ENCODE measurements at regions not wholly inside any gene's neighbourhood (a gene's known extent, or its start where the extent isn't known, plus 50 kb on each side); places are given as distances from the start of the nearest gene placed in this dataset.
A peak's percentile ranks its signal among the peaks of the same experiment; 100 is the strongest.

DNA sequence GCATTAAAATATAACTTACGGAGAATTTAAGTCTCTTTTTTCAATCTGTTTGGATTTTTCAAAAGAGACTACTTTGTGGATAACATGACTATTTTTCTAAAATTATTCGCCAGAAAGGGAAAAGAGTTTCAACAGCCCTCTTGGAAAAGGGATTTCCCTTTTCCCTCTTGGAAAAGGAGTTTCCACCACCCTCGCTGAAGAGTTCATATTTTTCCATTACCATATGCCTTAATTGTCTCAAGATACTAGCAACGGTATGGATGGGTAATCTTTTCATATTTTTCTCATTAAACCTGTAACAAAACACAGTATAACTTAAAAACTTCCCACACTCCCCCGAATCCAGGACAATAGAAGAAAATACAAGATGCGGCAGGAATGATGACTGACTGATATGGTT, 66.1 kb upstream of the SPATA12 start:
- TF ChIP-seq, protein P1, sequence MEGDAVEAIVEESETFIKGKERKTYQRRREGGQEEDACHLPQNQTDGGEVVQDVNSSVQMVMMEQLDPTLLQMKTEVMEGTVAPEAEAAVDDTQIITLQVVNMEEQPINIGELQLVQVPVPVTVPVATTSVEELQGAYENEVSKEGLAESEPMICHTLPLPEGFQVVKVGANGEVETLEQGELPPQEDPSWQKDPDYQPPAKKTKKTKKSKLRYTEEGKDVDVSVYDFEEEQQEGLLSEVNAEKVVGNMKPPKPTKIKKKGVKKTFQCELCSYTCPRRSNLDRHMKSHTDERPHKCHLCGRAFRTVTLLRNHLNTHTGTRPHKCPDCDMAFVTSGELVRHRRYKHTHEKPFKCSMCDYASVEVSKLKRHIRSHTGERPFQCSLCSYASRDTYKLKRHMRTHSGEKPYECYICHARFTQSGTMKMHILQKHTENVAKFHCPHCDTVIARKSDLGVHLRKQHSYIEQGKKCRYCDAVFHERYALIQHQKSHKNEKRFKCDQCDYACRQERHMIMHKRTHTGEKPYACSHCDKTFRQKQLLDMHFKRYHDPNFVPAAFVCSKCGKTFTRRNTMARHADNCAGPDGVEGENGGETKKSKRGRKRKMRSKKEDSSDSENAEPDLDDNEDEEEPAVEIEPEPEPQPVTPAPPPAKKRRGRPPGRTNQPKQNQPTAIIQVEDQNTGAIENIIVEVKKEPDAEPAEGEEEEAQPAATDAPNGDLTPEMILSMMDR (IDR thresholded peaks at IDR 0.05; ENCODE audit: control insufficient read depth, insufficient read depth, low read depth, low read length, missing control alignments): no peak
- DNase-seq (ENCODE audit: low read depth): no peak
- H3K4me3 ChIP-seq (ENCODE audit: control insufficient read depth, low read depth, low read length): no peak overlapping the region

GRCh38 chr3:56990641-56991015, 69.8 kb upstream of the SPATA12 start:
- H3K4me3 ChIP-seq (ENCODE audit: control insufficient read depth, low read depth, low read length): no peak overlapping the region
- TF ChIP-seq, protein P1 (IDR thresholded peaks at IDR 0.05; ENCODE audit: control insufficient read depth, insufficient read depth, low read depth, low read length, missing control alignments): no peak
- no peak for DNase-seq (ENCODE audit: low read depth)

DNA sequence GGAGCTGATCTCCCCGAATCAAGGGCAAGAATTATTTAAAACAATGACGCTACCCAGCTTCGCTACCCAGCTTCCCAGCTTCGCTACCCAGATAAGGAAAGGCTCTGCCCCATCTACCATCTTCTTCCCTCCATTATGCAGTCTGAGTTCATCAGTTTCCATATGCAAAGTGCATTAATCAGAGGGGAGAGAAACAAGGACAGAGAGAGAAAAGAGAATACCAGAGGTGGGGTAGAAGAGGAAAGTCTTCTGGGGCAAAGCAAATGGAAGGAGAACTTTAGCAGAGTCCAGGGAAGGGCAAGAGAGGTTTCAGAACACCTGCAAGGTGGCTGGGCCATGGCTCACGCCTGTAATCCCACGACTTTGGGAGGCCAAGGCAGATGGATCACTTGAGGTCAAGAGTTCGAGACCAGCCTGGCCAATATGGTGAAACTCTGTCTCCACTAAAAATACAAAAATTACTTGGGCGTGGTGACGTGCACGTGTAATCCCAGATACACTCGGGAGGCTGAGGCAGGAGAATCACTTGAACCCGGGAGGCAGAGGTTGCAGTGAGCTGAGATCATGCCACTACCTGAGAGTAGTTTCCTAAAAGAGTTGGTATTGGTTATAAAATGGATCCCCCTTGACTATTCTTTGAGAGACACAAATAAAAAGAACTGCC, 70.4 kb upstream of the SPATA12 start:
- no peak overlapping the region for H3K4me3 ChIP-seq (ENCODE audit: control insufficient read depth, low read depth, low read length)
- DNase-seq (ENCODE audit: low read depth): no peak
- TF ChIP-seq, protein P1 (IDR thresholded peaks at IDR 0.05; ENCODE audit: control insufficient read depth, insufficient read depth, low read depth, low read length, missing control alignments): no peak

DNA sequence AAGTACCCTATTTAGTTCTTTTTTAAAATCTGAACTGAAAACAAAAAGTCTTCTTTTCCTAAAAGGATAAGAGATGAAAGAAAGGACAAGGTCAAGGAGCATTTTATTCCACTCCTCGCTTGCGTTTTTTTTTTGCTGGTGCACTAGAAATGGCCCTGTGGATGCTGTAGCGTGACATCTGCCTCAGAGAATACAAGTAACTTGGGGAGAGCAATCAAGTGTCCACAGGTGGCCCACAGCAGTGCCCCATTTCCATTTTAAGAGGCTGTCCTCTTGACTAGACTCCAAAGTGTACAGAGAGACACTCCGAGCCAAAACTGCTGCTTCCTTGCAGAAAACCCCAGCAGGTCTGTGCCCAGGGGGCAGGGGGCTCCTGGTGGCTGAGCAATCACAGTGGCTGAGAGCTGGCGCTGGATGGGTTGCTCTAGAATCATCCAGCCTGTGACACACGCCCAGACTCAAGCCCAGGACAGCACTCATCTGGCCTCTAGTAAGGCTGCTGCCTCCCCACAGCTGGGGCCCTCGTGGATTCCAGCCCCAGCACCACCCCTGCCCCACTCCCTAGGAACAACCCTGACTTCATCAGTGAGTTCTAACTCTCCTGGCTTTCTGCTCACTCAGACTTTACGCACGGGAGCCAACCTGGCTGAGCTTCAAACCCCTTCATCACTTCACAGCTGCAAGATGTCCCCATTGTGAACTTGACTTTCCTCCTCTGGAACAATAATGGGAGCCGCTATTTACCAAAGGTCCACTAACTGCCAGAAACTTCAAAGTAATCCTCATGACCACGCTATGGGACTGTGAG, 71.1 kb upstream of the SPATA12 start:
- DNase-seq (ENCODE audit: low read depth): no peak
- no peak overlapping the region for H3K4me3 ChIP-seq (ENCODE audit: control insufficient read depth, low read depth, low read length)
- TF ChIP-seq, protein P1 (IDR thresholded peaks at IDR 0.05; ENCODE audit: control insufficient read depth, insufficient read depth, low read depth, low read length, missing control alignments): no peak

- TF ChIP-seq, protein P1 (IDR thresholded peaks at IDR 0.05; ENCODE audit: control insufficient read depth, insufficient read depth, low read depth, low read length, missing control alignments): peak; percentile 73
- DNase-seq (ENCODE audit: low read depth): no peak
- H3K4me3 ChIP-seq (ENCODE audit: control insufficient read depth, low read depth, low read length): no peak overlapping the region
These were observed 71.9 kb upstream of the SPATA12 start for GRCh38 chr3:56988458-56989168.

DNA sequence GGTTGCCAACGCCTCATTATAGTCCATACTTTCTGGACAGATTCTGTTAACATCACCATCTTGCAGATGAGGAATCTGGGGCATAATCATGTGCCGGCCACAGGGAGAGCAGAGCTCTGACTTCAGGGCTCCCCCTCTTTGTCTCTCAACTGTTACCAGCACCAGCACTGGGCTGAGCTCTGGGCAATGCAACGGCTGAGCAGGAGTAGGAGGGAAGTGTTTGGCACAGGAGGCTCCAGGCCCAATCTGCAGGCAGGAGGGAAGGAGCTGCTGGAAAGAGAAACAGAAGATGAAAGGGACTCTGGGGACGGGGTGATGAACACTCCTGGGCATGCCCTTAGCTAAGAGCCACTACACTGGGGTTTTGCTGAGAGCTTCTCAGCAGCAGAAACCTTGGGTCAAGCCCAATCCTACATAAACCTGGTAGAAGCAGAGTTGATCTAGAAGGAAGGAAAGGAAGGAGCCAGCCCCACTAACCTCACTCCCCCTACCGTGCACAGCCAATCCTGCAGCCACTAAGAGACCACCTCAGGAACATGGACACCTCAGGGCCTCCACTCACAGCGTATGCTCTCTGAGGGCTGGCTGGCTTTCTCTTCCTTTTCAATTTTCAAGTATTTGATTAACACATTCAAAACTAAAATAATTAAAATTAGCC, 73.1 kb upstream of the SPATA12 start:
- DNase-seq (ENCODE audit: low read depth): no peak
- TF ChIP-seq, protein P1 (IDR thresholded peaks at IDR 0.05; ENCODE audit: control insufficient read depth, insufficient read depth, low read depth, low read length, missing control alignments): no peak
- H3K4me3 ChIP-seq (ENCODE audit: control insufficient read depth, low read depth, low read length): no peak overlapping the region

All from AG09309 (cell line).